Stimulated activated naive CD8-positive, alpha-beta T cell treated with anti-CD3 and anti-CD28 coated beads, Interleukin-15, Interleukin-2, amounts not matched to agents 100 U/mL and 50 U/mL, for 24 hours (primary cell): ENCODE measurements at regions not wholly inside any gene's neighbourhood (a gene's known extent, or its start where the extent isn't known, plus 50 kb on each side); places are given as distances from the start of the nearest gene placed in this dataset.
A peak's percentile ranks its signal among the peaks of the same experiment; 100 is the strongest.

ENCODE experiments used
- ATAC-seq: fragments of 150-1000 bp; cut with Tn5 transposase; one replicate; pipeline ENCODE4 v1.10.0; 2021
- DNase-seq: peaks from one replicate; pipeline ENCODE4 v3.0.0; 2021

DNA sequence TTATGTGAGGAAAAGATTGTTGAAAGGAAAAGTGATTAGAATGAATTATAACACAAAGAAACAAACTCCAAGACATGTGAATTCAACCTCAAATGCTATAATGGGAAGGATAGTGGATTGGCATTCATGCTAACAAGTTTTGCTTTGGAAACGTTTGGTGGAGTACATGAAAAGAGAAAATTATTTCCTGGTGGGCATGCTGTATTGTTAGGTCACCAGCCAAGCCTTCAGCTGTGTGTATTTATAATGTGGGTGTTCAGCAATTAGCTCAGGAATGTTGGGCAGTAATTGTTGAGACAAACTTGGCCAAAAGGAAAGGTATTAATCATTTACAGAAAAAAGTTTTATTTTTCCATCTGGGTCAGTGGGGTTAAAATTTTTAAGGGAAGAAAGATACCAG is 198.9 kb upstream of the ARSJ start:
- ATAC-seq: no peak
- no peak for DNase-seq

DNA sequence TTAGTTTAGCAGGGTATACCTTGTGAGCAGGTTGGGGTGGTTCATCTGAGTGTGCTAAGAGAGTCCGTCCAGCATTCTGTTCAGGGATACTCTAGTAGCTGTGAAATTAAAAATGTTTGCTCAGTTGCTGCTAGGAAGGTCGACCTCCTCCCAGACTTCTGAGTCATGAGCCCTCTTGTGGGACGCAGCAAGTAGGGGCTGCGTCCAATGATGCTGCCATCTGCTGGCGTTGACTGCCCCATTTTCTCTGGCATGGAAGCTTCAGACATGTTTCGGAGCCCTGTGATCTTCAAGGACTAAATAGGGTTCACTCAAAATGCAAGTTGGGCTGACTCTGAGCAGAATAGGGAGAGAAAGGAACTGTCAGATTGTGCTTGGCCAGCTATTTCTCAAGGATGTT is 201.0 kb upstream of the ARSJ start:
- peak; percentile 59 for ATAC-seq
- DNase-seq: peak; percentile 37

- no peak for ATAC-seq
- DNase-seq: no peak
Observed at GRCh38 chr4:114184901-114185300, 205.5 kb upstream of the ARSJ start.

GRCh38 chr4:114187592-114187991 is 208.1 kb upstream of the ARSJ start:
- ATAC-seq: no peak

GRCh38 chr4:114191496-114191895 is 212.0 kb upstream of the ARSJ start:
- ATAC-seq (no peak), DNase-seq (no peak)

More at GRCh38 chr4:114187592-114187991, 208.1 kb upstream of the ARSJ start:
- no peak for DNase-seq

GRCh38 chr4:114192854-114193253 is 213.4 kb upstream of the ARSJ start:
- ATAC-seq (no peak), DNase-seq (no peak)

GRCh38 chr4:114193624-114194399 is 214.4 kb upstream of the ARSJ start:
- ATAC-seq: no peak
- no peak for DNase-seq

- ATAC-seq (no peak), DNase-seq (no peak)
Observed at GRCh38 chr4:114196606-114197005, 217.2 kb upstream of the ARSJ start.

DNA sequence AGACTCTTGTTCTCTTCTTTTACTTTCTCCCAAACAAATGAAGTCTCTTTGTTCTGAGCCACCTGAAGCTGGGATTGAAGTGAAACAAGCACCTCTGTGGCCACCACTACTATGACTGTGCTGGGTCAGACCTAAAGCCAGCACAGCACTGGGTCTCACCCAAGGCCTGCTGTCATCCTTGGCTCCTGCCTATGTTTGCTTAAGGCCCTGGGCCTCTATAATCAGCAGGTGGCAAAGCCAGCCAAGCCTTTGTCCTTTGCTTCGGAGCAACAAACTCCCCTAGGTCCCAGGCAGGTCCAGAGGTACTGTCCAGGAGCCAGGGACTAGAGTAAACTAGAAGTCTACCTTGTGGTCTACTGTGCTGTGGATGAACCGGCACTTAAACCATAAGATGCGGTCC is 220.6 kb upstream of the ARSJ start:
- ATAC-seq (no peak), DNase-seq (no peak)

DNA sequence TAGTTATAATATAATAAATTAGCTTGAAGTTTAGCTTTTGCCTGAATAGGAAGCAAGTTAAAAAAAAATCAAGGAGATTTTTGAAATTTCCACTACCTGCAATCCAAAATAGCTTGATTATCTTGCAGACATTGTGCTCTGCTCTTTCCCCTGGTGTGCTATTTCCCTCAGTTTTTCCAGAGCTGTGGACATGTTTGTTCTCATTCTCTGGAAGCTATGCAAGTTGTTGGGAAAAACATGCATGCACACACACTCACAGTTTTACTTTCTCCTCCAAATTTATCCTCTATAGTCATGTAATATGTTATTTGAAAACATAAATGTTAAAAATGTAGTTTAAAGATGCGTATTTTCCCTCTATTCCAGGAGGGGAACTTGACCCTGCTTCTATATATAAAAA is 225.8 kb upstream of the ARSJ start:
- DNase-seq (no peak), ATAC-seq (no peak)

GRCh38 chr4:114208574-114209151 is 229.2 kb upstream of the ARSJ start:
- ATAC-seq (no peak), DNase-seq (no peak)

- no peak for ATAC-seq
- DNase-seq: no peak
Observed at GRCh38 chr4:114209584-114209983, 230.1 kb upstream of the ARSJ start.

GRCh38 chr4:114211556-114211955 is 232.1 kb upstream of the ARSJ start:
- no peak for ATAC-seq
- no peak for DNase-seq

DNA sequence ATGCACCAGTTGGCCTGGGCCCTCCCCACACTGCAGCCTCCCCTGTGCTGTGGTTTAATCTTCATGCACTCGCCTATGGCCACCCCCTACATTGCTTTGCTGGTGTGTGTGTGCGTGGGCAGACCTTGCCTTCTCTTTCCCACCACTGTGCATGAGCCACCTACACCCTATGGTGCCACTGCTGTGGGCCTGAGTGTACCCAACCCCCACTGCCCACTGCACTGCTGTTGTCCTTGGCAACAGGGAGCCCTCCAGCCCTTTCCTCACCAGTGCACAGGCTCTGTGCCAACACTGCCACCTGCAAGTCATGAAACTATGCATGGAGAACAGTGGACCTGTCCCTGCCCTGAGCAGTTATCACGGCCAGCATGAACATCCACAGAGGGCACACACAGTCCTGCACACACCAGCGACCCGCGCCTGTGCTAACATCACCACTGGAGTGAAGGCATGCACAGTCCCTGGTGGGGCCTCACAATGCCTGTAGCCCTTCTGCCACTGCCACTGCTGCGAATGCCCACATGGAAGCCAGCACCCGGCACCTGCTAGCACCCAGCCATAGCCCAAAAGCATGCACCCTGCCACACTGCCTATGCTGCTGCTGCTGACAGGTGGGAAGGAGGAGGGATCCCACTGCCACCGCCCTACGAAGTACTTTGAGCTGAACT is 237.8 kb upstream of the ARSJ start:
- ATAC-seq (no peak), DNase-seq (no peak)

DNA sequence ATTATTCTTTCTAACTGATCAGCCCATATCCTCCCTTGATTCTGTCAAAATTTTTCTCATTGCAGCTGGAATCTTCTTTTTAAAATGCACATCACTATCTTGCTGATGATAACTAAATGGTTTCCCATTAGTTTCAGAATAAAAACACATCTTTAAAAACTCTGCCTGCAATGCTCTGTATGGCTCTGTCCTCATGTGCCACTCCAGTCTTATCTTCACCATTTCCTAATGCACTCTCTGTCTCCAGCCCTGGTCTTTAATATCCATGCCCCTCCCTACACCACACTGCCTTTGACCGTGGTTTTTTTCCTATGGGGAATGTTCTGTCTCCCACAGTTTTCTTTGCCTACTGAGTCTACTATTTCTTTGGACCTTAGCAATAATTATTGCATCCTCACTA is 244.1 kb upstream of the ARSJ start:
- DNase-seq (no peak), ATAC-seq (no peak)

- DNase-seq (no peak), ATAC-seq (no peak)
Observed at GRCh38 chr4:114225436-114225835, 246.0 kb upstream of the ARSJ start.

- DNase-seq: no peak
- ATAC-seq: no peak
Observed at GRCh38 chr4:114226179-114226578, 246.7 kb upstream of the ARSJ start.

- DNase-seq: no peak
- no peak for ATAC-seq
Observed at GRCh38 chr4:114226968-114227760, 247.7 kb upstream of the ARSJ start.

- no peak for DNase-seq
- ATAC-seq: no peak
Observed at GRCh38 chr4:114229706-114230105, 250.3 kb upstream of the ARSJ start.

DNA sequence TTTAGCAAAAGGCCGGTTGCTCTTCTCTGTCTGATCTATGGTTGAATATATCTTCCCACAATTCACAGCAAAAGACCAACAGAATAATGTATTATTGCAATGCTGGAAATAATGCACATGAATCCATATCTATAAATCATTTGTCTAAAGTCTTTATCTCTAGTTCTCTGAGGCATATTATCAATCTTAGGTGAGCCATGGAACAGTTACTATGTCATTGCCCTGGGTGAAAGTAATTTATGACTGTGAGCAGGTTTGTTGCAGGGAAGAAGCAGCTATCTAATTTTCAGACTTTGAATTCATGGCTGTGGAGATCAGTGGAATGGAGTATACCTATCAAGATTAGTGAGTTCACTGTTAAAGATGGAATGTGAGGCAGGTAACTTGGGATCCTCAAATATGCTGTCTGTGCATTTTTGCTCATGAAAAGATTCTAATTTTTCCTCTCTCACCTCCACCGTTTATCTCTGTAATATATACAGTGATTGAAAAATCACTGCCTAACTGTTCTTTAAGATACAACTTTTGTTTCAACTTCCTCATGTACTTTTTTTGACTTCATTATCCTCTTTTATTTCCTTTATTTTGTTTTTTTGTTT is 256.8 kb upstream of the ARSJ start:
- no peak for ATAC-seq
- DNase-seq: no peak

- no peak for ATAC-seq
- no peak for DNase-seq
Observed at GRCh38 chr4:114237997-114238396, 258.6 kb upstream of the ARSJ start.

- no peak for DNase-seq
- no peak for ATAC-seq
Observed at GRCh38 chr4:114249561-114249960, 270.1 kb upstream of the ARSJ start.
